Ovary (tissue), 3 donors: ENCODE measurements at regions not wholly inside any gene's neighbourhood (a gene's known extent, or its start where the extent isn't known, plus 50 kb on each side); places are given as distances from the start of the nearest gene placed in this dataset.

Source experiments
- POLR2A ChIP-seq: fragments of 450-650 bp; IDR thresholded peaks from one replicate; pipeline ENCODE4 v1.6.1; 2017; ENCODE audit warnings: antibody characterized with exemption, mild to moderate bottlenecking, moderate library complexity
- TF ChIP-seq, protein P1 (sequence below), 3 donors: fragments of 450-650 bp in 2 of 3; fragments of 200-600 bp in 1 of 3; IDR thresholded peaks; one replicate each; pipeline versions ENCODE4 v1.5.1 to v1.8.0; 2016 to 2022; ENCODE audit warnings: antibody characterized with exemption in 3 of 3, mild to moderate bottlenecking in 1 of 3
- donor health status: DM: no; HTN: no; CAD: no.

DNA sequence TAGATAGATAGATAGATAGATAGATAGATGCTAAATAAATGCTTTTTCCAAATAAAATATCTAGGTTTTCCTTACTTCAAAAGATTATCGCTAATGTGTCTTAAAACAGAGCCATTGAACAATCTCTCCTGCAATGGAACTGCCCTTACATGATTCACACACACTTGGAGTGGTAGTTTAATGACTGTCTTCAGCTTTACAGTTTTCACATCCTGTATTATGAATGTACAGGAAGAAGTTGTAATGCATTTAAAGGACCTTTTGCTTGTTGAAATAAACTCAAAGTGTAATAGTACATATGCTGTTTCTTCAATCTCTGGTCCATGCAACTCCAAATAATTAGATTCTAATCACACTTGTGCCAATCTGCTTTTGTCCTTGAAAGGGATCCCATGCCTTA is 797.6 kb upstream of the CDH2 start:
- TF ChIP-seq, protein P1, sequence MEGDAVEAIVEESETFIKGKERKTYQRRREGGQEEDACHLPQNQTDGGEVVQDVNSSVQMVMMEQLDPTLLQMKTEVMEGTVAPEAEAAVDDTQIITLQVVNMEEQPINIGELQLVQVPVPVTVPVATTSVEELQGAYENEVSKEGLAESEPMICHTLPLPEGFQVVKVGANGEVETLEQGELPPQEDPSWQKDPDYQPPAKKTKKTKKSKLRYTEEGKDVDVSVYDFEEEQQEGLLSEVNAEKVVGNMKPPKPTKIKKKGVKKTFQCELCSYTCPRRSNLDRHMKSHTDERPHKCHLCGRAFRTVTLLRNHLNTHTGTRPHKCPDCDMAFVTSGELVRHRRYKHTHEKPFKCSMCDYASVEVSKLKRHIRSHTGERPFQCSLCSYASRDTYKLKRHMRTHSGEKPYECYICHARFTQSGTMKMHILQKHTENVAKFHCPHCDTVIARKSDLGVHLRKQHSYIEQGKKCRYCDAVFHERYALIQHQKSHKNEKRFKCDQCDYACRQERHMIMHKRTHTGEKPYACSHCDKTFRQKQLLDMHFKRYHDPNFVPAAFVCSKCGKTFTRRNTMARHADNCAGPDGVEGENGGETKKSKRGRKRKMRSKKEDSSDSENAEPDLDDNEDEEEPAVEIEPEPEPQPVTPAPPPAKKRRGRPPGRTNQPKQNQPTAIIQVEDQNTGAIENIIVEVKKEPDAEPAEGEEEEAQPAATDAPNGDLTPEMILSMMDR (IDR thresholded peaks at IDR 0.05) = no peak
- no peak for TF ChIP-seq POLR2A
